OCI-LY1 (cell line): ENCODE measurements at regions not wholly inside any gene's neighbourhood (a gene's known extent, or its start where the extent isn't known, plus 50 kb on each side); places are given as distances from the start of the nearest gene placed in this dataset.

Experiments
- H2AFZ ChIP-seq: fragments of 200-600 bp; sonication (generic), shearing (Covaris generic); 2 replicates; pipeline ENCODE4 v1.6.0; 2014; ENCODE audit warnings: antibody characterized with exemption, mild to moderate bottlenecking, low read length
- H3F3A ChIP-seq: fragments of 200-600 bp; sonication (generic), shearing (Covaris generic); 2 replicates; pipeline ENCODE4 v1.6.0; 2014; ENCODE audit warnings: mild to moderate bottlenecking, antibody characterized with exemption, low read length, moderate library complexity; ENCODE audit not compliant: insufficient read depth
- H3K27ac ChIP-seq: fragments of 200-600 bp; sonication (generic); 2 replicates; pipeline ENCODE4 v1.5.1; 2014; ENCODE audit warnings: low read length, mixed run types, mild to moderate bottlenecking, low read depth; ENCODE audit not compliant: poor library complexity, severe bottlenecking
- H3K27me3 ChIP-seq: fragments of 200-600 bp; sonication (generic); 2 replicates; pipeline ENCODE4 v1.6.0; 2014; ENCODE audit warnings: antibody characterized with exemption, mild to moderate bottlenecking, low read length, moderate library complexity; ENCODE audit not compliant: insufficient read depth
- H3K36me3 ChIP-seq: fragments of 200-600 bp; sonication (generic); 2 replicates; pipeline ENCODE4 v1.6.1; 2014; ENCODE audit warnings: mild to moderate bottlenecking, antibody characterized with exemption, low read length, moderate library complexity, mixed read lengths; ENCODE audit not compliant: insufficient read depth
- H3K4me1 ChIP-seq: fragments of 200-600 bp; sonication (generic); 2 replicates; pipeline ENCODE4 v1.5.1; 2014; ENCODE audit warnings: mild to moderate bottlenecking, low read length, moderate library complexity; ENCODE audit not compliant: insufficient read depth, severe bottlenecking
- H3K4me2 ChIP-seq: fragments of 200-600 bp; sonication (generic), shearing (Covaris generic); 2 replicates; pipeline ENCODE4 v1.6.1; 2014; ENCODE audit warnings: low read length
- H3K4me3 ChIP-seq: fragments of 200-600 bp; sonication (generic); 2 replicates; pipeline ENCODE4 v1.5.1; 2014; ENCODE audit warnings: low read length, low read depth, mild to moderate bottlenecking, mixed read lengths; ENCODE audit not compliant: poor library complexity, severe bottlenecking
- H3K79me2 ChIP-seq: fragments of 200-600 bp; shearing (Covaris generic); 2 replicates; pipeline ENCODE4 v1.6.1; 2016; ENCODE audit warnings: mixed run types, low read length, mixed read lengths; ENCODE audit not compliant: insufficient read depth
- H3K9ac ChIP-seq: fragments of 200-600 bp; sonication (generic), shearing (Covaris generic); 2 replicates; pipeline ENCODE4 v1.6.1; 2014; ENCODE audit warnings: mild to moderate bottlenecking, low read length, mixed read lengths
- H3K9me2 ChIP-seq: fragments of 200-600 bp; sonication (generic), shearing (Covaris generic); 2 replicates; pipeline ENCODE4 v1.6.1; 2014; ENCODE audit warnings: low read depth, mild to moderate bottlenecking, low read length, mixed read lengths
- H3K9me3 ChIP-seq: fragments of 200-600 bp; shearing (Covaris generic); 2 replicates; pipeline ENCODE4 v1.6.1; 2014; ENCODE audit warnings: low read length, mixed read lengths
- H4K20me1 ChIP-seq: fragments of 200-600 bp; sonication (generic), shearing (Covaris generic); 2 replicates; pipeline ENCODE4 v1.6.0; 2016; ENCODE audit warnings: mild to moderate bottlenecking, low read length; ENCODE audit not compliant: insufficient read depth
- CTCF ChIP-seq: fragments of 200-600 bp; sonication (generic), shearing (Covaris generic); IDR thresholded peaks from 2 replicates; pipeline ENCODE4 v1.5.1; 2017; ENCODE audit warnings: mild to moderate bottlenecking, antibody characterized with exemption, low read length, moderate library complexity, mixed read lengths
- EZH2 ChIP-seq: fragments of 200-600 bp; sonication (generic), shearing (Covaris generic); IDR thresholded peaks from 2 replicates; pipeline ENCODE4 v1.8.0; 2017; ENCODE audit warnings: borderline replicate concordance, mixed run types, mild to moderate bottlenecking, antibody characterized with exemption, low read length, moderate library complexity, mixed read lengths

GRCh38 chr12:43222796-43223195 lies 329.2 kb downstream of the ADAMTS20 start:
- no peak overlapping the region for H3K4me3 ChIP-seq
- H3K4me2 ChIP-seq: no peak overlapping the region
- H3K27ac ChIP-seq: no peak overlapping the region
- H4K20me1 ChIP-seq: no peaks in the 10 kb centered on the region
- H3K9ac ChIP-seq: no peak overlapping the region
- no peaks in the 10 kb centered on the region for H3K9me2 ChIP-seq
- no peaks in the 10 kb centered on the region for H3K79me2 ChIP-seq
- no peaks in the 10 kb centered on the region for H3K9me3 ChIP-seq
- no peak overlapping the region for H2AFZ ChIP-seq
- no peaks in the 10 kb centered on the region for H3F3A ChIP-seq
- H3K27me3 ChIP-seq: no peaks in the 10 kb centered on the region
- no peaks in the 10 kb centered on the region for H3K4me1 ChIP-seq
- H3K36me3 ChIP-seq: no peaks in the 10 kb centered on the region
- TF ChIP-seq CTCF (no peak), EZH2 (no peak)

GRCh38 chr12:43221216-43221615 lies 330.8 kb downstream of the ADAMTS20 start:
- Histone ChIP-seq H3F3A (no peaks in the 10 kb centered on the region), H3K27me3 (no peaks in the 10 kb centered on the region), H3K36me3 (no peaks in the 10 kb centered on the region), H3K9me2 (no peaks in the 10 kb centered on the region), H3K4me2 (no peak overlapping the region), H3K9me3 (no peaks in the 10 kb centered on the region), H3K4me1 (no peaks in the 10 kb centered on the region), H3K4me3 (no peak overlapping the region), H2AFZ (no peak overlapping the region), H3K9ac (no peak overlapping the region), H3K79me2 (no peaks in the 10 kb centered on the region), H4K20me1 (no peaks in the 10 kb centered on the region), H3K27ac (no peak overlapping the region)
- TF ChIP-seq EZH2: no peak
- no peak for TF ChIP-seq CTCF

- TF ChIP-seq CTCF (no peak), EZH2 (no peak)
- H3K27me3 ChIP-seq: no peaks in the 10 kb centered on the region
- H3K4me3 ChIP-seq: no peak overlapping the region
- H3F3A ChIP-seq: no peaks in the 10 kb centered on the region
- H3K79me2 ChIP-seq: no peaks in the 10 kb centered on the region
- no peaks in the 10 kb centered on the region for H3K9me2 ChIP-seq
- H3K27ac ChIP-seq: no peak overlapping the region
- H3K9ac ChIP-seq: no peak overlapping the region
- no peak overlapping the region for H3K4me2 ChIP-seq
- H3K4me1 ChIP-seq: peaks cover 1% of the 10 kb centered on the region
- H2AFZ ChIP-seq: no peak overlapping the region
- H3K9me3 ChIP-seq: no peaks in the 10 kb centered on the region
- no peaks in the 10 kb centered on the region for H4K20me1 ChIP-seq
- no peaks in the 10 kb centered on the region for H3K36me3 ChIP-seq
Observed at GRCh38 chr12:43216490-43216889, 335.5 kb downstream of the ADAMTS20 start.
